Hepatocyte (in vitro differentiated cells): ENCODE measurements at regions not wholly inside any gene's neighbourhood (a gene's known extent, or its start where the extent isn't known, plus 50 kb on each side); places are given as distances from the start of the nearest gene placed in this dataset.

Experiments used
- DNase-seq: peaks from one replicate; pipeline ENCODE4 v3.0.0-alpha.2; 2016; ENCODE audit warnings: low spot score
- H2AFZ ChIP-seq: fragments of 200-600 bp; sonication (generic); 2 replicates; pipeline ENCODE4 v1.6.0; 2016; ENCODE audit warnings: antibody characterized with exemption, mild to moderate bottlenecking
- H3K27ac ChIP-seq: fragments of 200-600 bp; sonication (generic); 2 replicates; pipeline ENCODE4 v1.5.1; 2016; ENCODE audit warnings: mild to moderate bottlenecking
- H3K27me3 ChIP-seq: fragments of 200-600 bp; sonication (generic); 2 replicates; pipeline ENCODE4 v1.6.1; 2016
- H3K36me3 ChIP-seq: fragments of 200-600 bp; sonication (generic); replicated peaks from 2 replicates; pipeline ENCODE4 v1.5.1; 2016; ENCODE audit warnings: low read depth; ENCODE audit not compliant: insufficient read depth
- H3K4me1 ChIP-seq: fragments of 200-600 bp; sonication (generic); 2 replicates; pipeline ENCODE4 v1.5.1; 2016; ENCODE audit warnings: mild to moderate bottlenecking, moderate library complexity; ENCODE audit not compliant: insufficient read depth
- H3K4me2 ChIP-seq: fragments of 200-600 bp; sonication (generic); 2 replicates; pipeline ENCODE4 v1.6.0; 2016
- H3K4me3 ChIP-seq: fragments of 200-600 bp; sonication (generic); 2 replicates; pipeline ENCODE4 v1.5.1; 2016; ENCODE audit warnings: mild to moderate bottlenecking
- H3K79me2 ChIP-seq: fragments of 200-600 bp; sonication (generic); 2 replicates; pipeline ENCODE4 v1.6.0; 2017; ENCODE audit warnings: mild to moderate bottlenecking
- H3K9me2 ChIP-seq: fragments of 200-600 bp; sonication (generic); replicated peaks from 2 replicates; pipeline ENCODE4 v1.6.0; 2017; ENCODE audit warnings: mild to moderate bottlenecking; ENCODE audit not compliant: insufficient read depth
- H3K9me3 ChIP-seq: fragments of 200-600 bp; sonication (generic); 2 replicates; pipeline ENCODE4 v1.5.1; 2016; ENCODE audit warnings: low read depth, mild to moderate bottlenecking
- H4K20me1 ChIP-seq: fragments of 200-600 bp; sonication (generic); 2 replicates; pipeline ENCODE4 v1.6.0; 2016; ENCODE audit warnings: mild to moderate bottlenecking; ENCODE audit not compliant: insufficient read depth, poor library complexity, severe bottlenecking
- EZH2 ChIP-seq: fragments of 200-600 bp; sonication (generic); IDR thresholded peaks from 2 replicates; pipeline ENCODE4 v1.6.1; 2016; ENCODE audit warnings: antibody characterized with exemption, mild to moderate bottlenecking, borderline replicate concordance
- EZH2phosphoT487 ChIP-seq: fragments of 200-600 bp; sonication (generic); IDR thresholded peaks from one replicate; pipeline ENCODE4 v1.6.1; 2018; ENCODE audit warnings: antibody characterized with exemption, mild to moderate bottlenecking, low read depth, moderate library complexity; ENCODE audit not compliant: unreplicated experiment, severe bottlenecking
- WGBS: methylation state at CpG from one replicate; pipeline ENCODE4 v1.1.6; 2016; ENCODE audit warnings: low lambda C conversion rate; ENCODE audit errors: missing lambda C conversion rate; 5-methylcytosine and 5-hydroxymethylcytosine counted together
- TF ChIP-seq, protein P1 (sequence below): fragments of 200-600 bp; sonication (generic); IDR thresholded peaks from 2 replicates; pipeline ENCODE4 v1.5.1; 2016; ENCODE audit warnings: antibody characterized with exemption, mild to moderate bottlenecking; ENCODE audit not compliant: poor library complexity

DNA sequence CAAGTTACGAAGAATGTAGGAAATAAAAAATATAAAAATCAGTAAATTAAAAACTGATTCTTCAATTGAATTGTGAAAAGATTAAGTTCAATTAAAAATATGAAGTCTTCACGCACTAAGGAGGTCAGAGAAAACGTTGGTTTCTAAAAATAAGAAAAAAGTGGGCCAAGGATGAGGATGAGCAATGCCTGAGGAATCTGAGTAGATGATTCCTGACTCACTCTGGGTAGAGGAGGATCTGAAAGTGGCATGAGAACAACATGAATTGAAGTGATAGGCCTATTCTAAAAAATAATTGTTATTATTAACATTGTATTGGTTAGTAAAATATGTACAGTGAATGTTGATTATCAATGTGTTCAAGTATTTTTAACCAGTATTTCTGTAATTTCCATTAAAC lies 444.2 kb downstream of the GRIA2 start:
- Histone ChIP-seq H3K79me2 (no peaks in the 10 kb centered on the region), H4K20me1 (no peaks in the 10 kb centered on the region), H3K4me3 (no peak overlapping the region), H2AFZ (no peak overlapping the region), H3K36me3 (no peaks in the 10 kb centered on the region), H3K9me2 (no peaks in the 10 kb centered on the region), H3K9me3 (no peaks in the 10 kb centered on the region), H3K4me2 (no peak overlapping the region), H3K27ac (no peak overlapping the region), H3K27me3 (no peaks in the 10 kb centered on the region), H3K4me1 (no peaks in the 10 kb centered on the region)
- TF ChIP-seq EZH2 = no peak
- no peak for TF ChIP-seq EZH2phosphoT487
- TF ChIP-seq, protein P1, sequence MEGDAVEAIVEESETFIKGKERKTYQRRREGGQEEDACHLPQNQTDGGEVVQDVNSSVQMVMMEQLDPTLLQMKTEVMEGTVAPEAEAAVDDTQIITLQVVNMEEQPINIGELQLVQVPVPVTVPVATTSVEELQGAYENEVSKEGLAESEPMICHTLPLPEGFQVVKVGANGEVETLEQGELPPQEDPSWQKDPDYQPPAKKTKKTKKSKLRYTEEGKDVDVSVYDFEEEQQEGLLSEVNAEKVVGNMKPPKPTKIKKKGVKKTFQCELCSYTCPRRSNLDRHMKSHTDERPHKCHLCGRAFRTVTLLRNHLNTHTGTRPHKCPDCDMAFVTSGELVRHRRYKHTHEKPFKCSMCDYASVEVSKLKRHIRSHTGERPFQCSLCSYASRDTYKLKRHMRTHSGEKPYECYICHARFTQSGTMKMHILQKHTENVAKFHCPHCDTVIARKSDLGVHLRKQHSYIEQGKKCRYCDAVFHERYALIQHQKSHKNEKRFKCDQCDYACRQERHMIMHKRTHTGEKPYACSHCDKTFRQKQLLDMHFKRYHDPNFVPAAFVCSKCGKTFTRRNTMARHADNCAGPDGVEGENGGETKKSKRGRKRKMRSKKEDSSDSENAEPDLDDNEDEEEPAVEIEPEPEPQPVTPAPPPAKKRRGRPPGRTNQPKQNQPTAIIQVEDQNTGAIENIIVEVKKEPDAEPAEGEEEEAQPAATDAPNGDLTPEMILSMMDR = no peak
- no peak for DNase-seq
- WGBS = 79% methylated on average over 3 of the region's 3 CpGs

DNA sequence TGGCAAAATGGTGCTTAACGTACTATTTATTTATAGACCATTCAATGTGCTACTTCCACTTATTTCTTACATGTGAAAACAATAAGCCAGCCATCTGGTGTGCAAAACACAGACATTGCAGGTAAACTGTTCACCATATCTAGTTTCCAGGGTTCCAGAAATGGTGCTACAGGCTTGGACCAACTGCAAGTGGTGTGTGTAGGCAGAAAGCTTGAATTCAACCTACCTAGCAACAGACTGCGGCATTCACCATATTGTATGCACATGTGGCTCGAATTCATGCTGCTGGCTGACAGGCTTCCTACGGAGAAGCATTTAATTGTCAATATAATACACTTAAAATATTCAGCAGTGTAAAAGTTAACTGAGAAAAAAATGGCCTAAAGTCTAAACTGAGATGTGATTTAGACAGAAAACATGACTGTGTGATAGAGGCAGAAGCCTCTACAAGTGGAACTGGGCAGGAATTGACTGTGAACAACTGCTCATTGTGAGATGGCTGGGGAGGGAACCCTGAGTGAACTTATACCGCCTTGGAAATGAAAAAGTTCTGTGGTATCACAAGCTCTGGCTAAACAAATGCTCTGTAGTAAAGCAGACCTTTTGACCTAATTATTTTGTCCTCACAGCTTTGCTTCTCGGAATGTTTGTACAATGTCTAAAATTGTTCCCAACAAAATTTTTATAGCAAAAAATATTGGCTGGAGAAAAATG lies 434.7 kb downstream of the GRIA2 start:
- Histone ChIP-seq H3K9me2 (no peaks in the 10 kb centered on the region), H2AFZ (no peak overlapping the region), H3K4me3 (no peak overlapping the region), H3K36me3 (no peaks in the 10 kb centered on the region), H3K27me3 (no peaks in the 10 kb centered on the region), H3K9me3 (no peaks in the 10 kb centered on the region), H4K20me1 (no peaks in the 10 kb centered on the region), H3K4me1 (no peaks in the 10 kb centered on the region), H3K79me2 (no peaks in the 10 kb centered on the region), H3K27ac (no peak overlapping the region), H3K4me2 (no peak overlapping the region)
- no peak for TF ChIP-seq EZH2
- 75% methylated on average over 6 of the region's 6 CpGs for WGBS
- no peak for DNase-seq

DNA sequence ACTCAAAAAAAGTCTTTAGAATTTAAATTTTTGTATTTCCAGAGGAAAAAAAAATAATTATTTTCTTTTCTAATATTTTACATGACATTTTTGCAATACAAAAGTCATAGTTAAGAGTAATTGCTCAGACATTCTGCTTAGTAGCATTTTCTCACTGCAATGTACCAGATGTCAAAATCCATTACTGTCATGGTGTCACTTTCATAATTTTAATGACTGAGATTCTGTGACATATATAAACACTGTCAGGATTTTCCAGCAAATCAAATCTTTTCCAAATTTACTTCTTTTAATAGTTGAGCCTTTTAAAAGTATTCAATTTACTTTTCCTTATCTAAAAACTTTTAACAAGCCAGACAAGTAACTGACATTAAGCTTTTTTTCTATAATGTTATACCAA lies 422.7 kb downstream of the GRIA2 start:
- H3K9me3 ChIP-seq = no peaks in the 10 kb centered on the region
- no peaks in the 10 kb centered on the region for H3K4me1 ChIP-seq
- no peaks in the 10 kb centered on the region for H3K79me2 ChIP-seq
- no peaks in the 10 kb centered on the region for H4K20me1 ChIP-seq
- no peak overlapping the region for H3K4me3 ChIP-seq
- TF ChIP-seq, protein P1 = no peak
- TF ChIP-seq EZH2 (no peak), EZH2phosphoT487 (no peak)
- H3K4me2 ChIP-seq = no peak overlapping the region
- H3K36me3 ChIP-seq = no peaks in the 10 kb centered on the region
- no peak overlapping the region for H3K27ac ChIP-seq
- no peaks in the 10 kb centered on the region for H3K9me2 ChIP-seq
- DNase-seq = no peak
- no peak overlapping the region for H2AFZ ChIP-seq
- H3K27me3 ChIP-seq = no peaks in the 10 kb centered on the region

DNA sequence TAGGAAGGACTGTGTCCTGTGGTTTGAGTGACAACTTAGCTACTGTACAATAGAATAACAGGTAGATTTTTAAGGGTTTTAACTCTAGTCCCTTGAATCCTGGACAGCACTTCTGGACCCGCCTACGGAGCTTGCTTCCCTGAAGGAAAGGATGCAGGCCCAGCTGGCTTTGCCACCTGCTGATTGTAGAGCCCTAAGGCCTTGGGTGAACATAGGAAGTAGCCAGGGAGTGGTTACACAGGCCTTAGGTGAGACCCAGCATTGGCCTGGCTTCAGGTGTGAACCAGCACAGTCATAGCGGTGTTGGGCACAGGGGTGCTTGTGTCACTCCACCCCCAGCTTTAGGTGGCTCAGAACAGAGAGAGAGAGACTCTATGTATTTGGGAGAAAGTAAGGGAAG lies 413.5 kb downstream of the GRIA2 start:
- no peak for TF ChIP-seq EZH2
- TF ChIP-seq, protein P1 = no peak
- TF ChIP-seq EZH2phosphoT487 = no peak

More for the DNA sequence above, 413.5 kb downstream of the GRIA2 start:
- no peaks in the 10 kb centered on the region for H3K27me3 ChIP-seq
- no peaks in the 10 kb centered on the region for H3K9me3 ChIP-seq
- WGBS = 94% methylated on average over 3 of the region's 3 CpGs
- no peaks in the 10 kb centered on the region for H3K9me2 ChIP-seq
- H3K4me1 ChIP-seq = no peaks in the 10 kb centered on the region
- H2AFZ ChIP-seq = no peak overlapping the region
- DNase-seq = no peak
- H4K20me1 ChIP-seq = no peaks in the 10 kb centered on the region
- H3K79me2 ChIP-seq = no peaks in the 10 kb centered on the region
- no peak overlapping the region for H3K4me2 ChIP-seq
- no peaks in the 10 kb centered on the region for H3K36me3 ChIP-seq
- no peak overlapping the region for H3K4me3 ChIP-seq
- H3K27ac ChIP-seq = no peak overlapping the region
